PFSK-1 (cell line): ENCODE measurements at regions not wholly inside any gene's neighbourhood (a gene's known extent, or its start where the extent isn't known, plus 50 kb on each side); places are given as distances from the start of the nearest gene placed in this dataset.

ENCODE experiments used
- FOXP2 ChIP-seq: optimal IDR thresholded peaks from 2 replicates; pipeline ENCODE3; 2011; ENCODE audit warnings: borderline replicate concordance, control low read depth, inconsistent platforms; ENCODE audit not compliant: insufficient read depth; ENCODE audit errors: extremely low read length, extremely low read depth
- POLR2AphosphoS5 ChIP-seq: IDR thresholded peaks from 2 replicates; pipeline ENCODE4 v1.6.1; 2012; ENCODE audit warnings: low read depth, mild to moderate bottlenecking, control low read depth, low read length, moderate library complexity
- SIN3A ChIP-seq: IDR thresholded peaks from 2 replicates; pipeline ENCODE4 v1.6.1; 2012; ENCODE audit warnings: mild to moderate bottlenecking, low read length, moderate library complexity, borderline replicate concordance; ENCODE audit not compliant: insufficient read depth
- TAF1 ChIP-seq: IDR thresholded peaks from 2 replicates; pipeline ENCODE4 v1.6.1; 2012; ENCODE audit warnings: low read length, control low read depth, borderline replicate concordance; ENCODE audit not compliant: insufficient read depth
- TF ChIP-seq, protein P1 (sequence below), 2 experiments: IDR thresholded peaks; 2 replicates each; pipeline versions ENCODE4 v1.6.1 to v1.8.0; 2011 to 2012; ENCODE audit warnings: low read depth in 2 of 2, low read length in 2 of 2, control low read depth in 1 of 2, inconsistent platforms in 1 of 2, mild to moderate bottlenecking in 1 of 2, moderate library complexity in 1 of 2; ENCODE audit not compliant: insufficient read depth in 1 of 2

DNA sequence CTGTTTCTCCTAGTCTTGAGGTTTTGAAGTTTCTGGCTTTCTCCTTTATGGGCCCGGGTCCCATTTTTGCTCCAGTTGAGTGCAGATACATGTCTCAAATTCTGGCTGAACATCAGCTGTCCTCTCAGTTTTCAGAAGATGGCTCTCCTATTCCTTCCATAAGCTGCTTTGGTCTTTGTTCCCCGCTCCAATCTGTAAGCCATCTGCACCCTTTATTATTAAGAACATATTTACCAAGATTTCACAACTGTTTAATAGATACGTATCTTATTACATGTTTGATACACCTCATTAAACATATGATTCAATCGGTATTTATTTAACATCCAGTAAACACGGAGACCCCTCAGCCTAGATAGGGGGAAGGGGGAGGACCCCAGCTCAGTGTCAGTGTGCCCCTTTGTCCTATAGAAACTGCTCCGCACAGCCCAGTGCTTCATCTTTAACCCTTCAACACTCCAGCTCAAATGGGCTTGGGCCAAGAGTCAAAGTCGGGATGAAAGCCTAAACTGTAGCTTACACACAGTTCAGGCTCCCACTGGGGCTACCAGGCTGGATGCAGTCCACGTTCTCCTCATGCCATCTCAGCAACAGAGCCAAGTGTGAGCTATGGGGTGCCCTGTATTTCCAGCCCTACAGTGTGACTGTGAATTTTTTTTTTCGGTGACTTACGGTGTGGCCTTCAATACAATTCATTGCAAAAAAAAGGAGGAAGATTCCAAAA is 166.0 kb upstream of the ZFHX3 start:
- TF ChIP-seq, protein P1, sequence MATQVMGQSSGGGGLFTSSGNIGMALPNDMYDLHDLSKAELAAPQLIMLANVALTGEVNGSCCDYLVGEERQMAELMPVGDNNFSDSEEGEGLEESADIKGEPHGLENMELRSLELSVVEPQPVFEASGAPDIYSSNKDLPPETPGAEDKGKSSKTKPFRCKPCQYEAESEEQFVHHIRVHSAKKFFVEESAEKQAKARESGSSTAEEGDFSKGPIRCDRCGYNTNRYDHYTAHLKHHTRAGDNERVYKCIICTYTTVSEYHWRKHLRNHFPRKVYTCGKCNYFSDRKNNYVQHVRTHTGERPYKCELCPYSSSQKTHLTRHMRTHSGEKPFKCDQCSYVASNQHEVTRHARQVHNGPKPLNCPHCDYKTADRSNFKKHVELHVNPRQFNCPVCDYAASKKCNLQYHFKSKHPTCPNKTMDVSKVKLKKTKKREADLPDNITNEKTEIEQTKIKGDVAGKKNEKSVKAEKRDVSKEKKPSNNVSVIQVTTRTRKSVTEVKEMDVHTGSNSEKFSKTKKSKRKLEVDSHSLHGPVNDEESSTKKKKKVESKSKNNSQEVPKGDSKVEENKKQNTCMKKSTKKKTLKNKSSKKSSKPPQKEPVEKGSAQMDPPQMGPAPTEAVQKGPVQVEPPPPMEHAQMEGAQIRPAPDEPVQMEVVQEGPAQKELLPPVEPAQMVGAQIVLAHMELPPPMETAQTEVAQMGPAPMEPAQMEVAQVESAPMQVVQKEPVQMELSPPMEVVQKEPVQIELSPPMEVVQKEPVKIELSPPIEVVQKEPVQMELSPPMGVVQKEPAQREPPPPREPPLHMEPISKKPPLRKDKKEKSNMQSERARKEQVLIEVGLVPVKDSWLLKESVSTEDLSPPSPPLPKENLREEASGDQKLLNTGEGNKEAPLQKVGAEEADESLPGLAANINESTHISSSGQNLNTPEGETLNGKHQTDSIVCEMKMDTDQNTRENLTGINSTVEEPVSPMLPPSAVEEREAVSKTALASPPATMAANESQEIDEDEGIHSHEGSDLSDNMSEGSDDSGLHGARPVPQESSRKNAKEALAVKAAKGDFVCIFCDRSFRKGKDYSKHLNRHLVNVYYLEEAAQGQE (IDR thresholded peaks at IDR 0.05; ENCODE audit: insufficient read depth in 1 of 2, low read depth in 2 of 2, low read length in 2 of 2), result no peak
- TF ChIP-seq FOXP2 (no peak), POLR2AphosphoS5 (no peak), TAF1 (no peak), SIN3A (no peak)

DNA sequence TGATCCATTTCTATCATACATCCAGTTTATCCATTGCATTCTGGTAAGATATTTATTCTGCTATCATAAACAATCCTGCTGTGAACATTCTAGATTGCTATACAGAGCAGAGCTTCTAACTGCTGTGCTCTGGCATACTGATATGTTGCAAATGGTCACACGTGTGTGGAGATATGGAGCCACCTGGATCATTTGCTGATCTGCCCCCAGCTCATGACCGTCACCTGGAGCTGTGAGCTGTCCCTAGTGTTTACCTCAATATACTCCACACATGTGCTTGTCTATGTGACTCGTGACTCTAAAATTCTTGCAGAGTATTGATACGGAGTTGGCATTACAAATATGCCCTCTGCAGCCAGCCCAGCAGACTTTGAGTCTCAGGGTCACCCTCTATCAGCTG is 164.5 kb upstream of the ZFHX3 start:
- no peak for TF ChIP-seq TAF1
- no peak for TF ChIP-seq SIN3A
- TF ChIP-seq, protein P1 (IDR thresholded peaks at IDR 0.05; ENCODE audit: insufficient read depth in 1 of 2, low read depth in 2 of 2, low read length in 2 of 2), result no peak
- TF ChIP-seq POLR2AphosphoS5, result no peak
- TF ChIP-seq FOXP2, result no peak

DNA sequence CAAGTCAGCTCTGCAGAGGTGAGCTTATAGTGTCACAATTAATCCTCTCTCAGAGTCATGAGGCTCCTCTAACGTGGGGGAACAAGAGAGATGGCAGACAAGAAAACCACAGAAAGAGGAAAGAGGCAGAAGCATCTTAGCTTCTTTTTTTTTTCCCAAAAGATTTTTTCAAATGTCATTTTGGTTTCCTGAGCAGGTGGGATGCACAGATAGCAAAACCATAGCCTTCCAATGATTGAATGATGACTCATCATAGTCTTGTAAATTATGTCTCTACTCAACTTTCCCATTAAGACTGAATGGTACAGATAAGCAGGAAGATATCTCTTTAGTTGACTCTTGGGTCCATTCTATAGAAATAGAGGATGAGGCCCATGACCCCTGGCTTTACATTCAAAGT is 162.8 kb upstream of the ZFHX3 start:
- TF ChIP-seq, protein P1 (IDR thresholded peaks at IDR 0.05; ENCODE audit: insufficient read depth in 1 of 2, low read depth in 2 of 2, low read length in 2 of 2), result no peak
- TF ChIP-seq TAF1 (no peak), POLR2AphosphoS5 (no peak), FOXP2 (no peak), SIN3A (no peak)

DNA sequence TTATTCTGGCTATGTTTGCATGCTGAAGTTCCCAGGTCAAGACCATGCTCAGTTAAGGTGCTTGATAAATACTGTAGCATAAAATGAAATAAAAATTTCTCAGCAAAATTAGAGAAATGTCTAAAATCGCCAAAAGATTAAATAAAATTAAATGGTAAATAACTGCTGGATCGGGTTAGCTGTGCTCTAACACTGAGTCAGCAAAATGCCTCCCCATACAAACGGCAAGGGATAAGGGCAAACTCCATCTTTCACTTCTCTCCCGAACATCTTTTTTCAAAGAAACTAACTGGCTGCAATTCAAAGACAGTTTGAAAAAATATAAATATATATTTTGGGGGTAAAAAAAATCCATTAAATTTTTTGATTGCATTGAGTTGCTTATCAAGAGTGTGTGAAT is 162.2 kb upstream of the ZFHX3 start:
- TF ChIP-seq SIN3A (no peak), POLR2AphosphoS5 (no peak), TAF1 (no peak), FOXP2 (no peak)
- TF ChIP-seq, protein P1 (IDR thresholded peaks at IDR 0.05; ENCODE audit: insufficient read depth in 1 of 2, low read depth in 2 of 2, low read length in 2 of 2), result no peak

DNA sequence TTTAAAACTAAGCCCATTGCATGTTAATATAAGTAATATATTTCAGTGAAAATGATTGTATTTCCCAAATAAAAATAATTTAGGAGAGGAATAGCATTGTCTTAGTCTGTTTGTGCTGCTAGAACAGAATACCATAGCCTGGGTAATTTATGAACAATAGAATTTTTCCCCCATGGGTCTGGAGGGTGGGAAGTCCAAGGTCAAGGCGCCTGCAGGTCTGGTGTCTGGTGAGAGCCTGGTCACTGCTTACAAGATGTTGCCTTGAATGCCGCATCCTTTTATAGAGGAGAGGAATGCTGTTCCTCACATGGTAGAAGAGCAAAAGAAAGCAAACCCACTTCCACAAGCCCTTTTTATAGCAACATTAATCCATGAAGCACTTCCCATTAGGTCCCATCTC is 161.3 kb upstream of the ZFHX3 start:
- TF ChIP-seq, protein P1 (IDR thresholded peaks at IDR 0.05; ENCODE audit: insufficient read depth in 1 of 2, low read depth in 2 of 2, low read length in 2 of 2), result no peak
- TF ChIP-seq SIN3A (no peak), FOXP2 (no peak), POLR2AphosphoS5 (no peak)
